OCI-LY7 (cell line): ENCODE measurements at regions not wholly inside any gene's neighbourhood (a gene's known extent, or its start where the extent isn't known, plus 50 kb on each side); places are given as distances from the start of the nearest gene placed in this dataset.

Experiments
- BruUV-seq: library from RNA; stranded (reverse); fragments of 400-500 nt; replicated peaks from 2 replicates; lab custom pipeline; 2021; lab: Mats Ljungman, UMichigan
- CTCF ChIA-PET: fragments of 300-600 bp; sonication (Branson Sonifier 250); formaldehyde crosslinking; loops from one replicate; lab custom pipeline; 2022; ENCODE audit warnings: antibody characterized with exemption; ENCODE audit not compliant: unreplicated experiment; lab: Charles Lee
- POLR2A ChIA-PET: fragments of 300-600 bp; sonication (Branson Sonifier 250); formaldehyde crosslinking; loops from one replicate; lab custom pipeline; 2022; ENCODE audit warnings: antibody characterized with exemption; lab: Charles Lee
- DNase-seq: peaks from one replicate; pipeline ENCODE4 v3.0.0-alpha.2; 2015; ENCODE audit warnings: low spot score
- H2AFZ ChIP-seq: fragments of 200-600 bp; sonication (generic), shearing (Covaris generic); 2 replicates; pipeline ENCODE4 v1.6.1; 2014; ENCODE audit warnings: mild to moderate bottlenecking, antibody characterized with exemption, low read length, moderate library complexity
- H3K27ac ChIP-seq: fragments of 200-600 bp; sonication (generic); 2 replicates; pipeline ENCODE4 v1.5.1; 2014; ENCODE audit warnings: mixed run types, low read depth, mild to moderate bottlenecking, moderate library complexity, low read length, inconsistent platforms; ENCODE audit not compliant: poor library complexity, severe bottlenecking
- H3K36me3 ChIP-seq: fragments of 200-600 bp; sonication (generic); 2 replicates; pipeline ENCODE4 v1.6.1; 2014; ENCODE audit warnings: mild to moderate bottlenecking, antibody characterized with exemption, low read length, moderate library complexity, mixed read lengths; ENCODE audit not compliant: insufficient read depth
- H3K4me1 ChIP-seq: fragments of 200-600 bp; sonication (generic); 2 replicates; pipeline ENCODE4 v1.5.1; 2014; ENCODE audit warnings: mild to moderate bottlenecking, low read length; ENCODE audit not compliant: insufficient read depth, poor library complexity, severe bottlenecking
- H3K4me2 ChIP-seq: fragments of 200-600 bp; sonication (generic); 2 replicates; pipeline ENCODE4 v1.6.1; 2014; ENCODE audit warnings: mild to moderate bottlenecking, low read length
- H3K4me3 ChIP-seq: fragments of 200-600 bp; sonication (generic); 2 replicates; pipeline ENCODE4 v1.5.1; 2014; ENCODE audit warnings: mild to moderate bottlenecking, low read depth, low read length; ENCODE audit not compliant: poor library complexity, severe bottlenecking
- H3K79me2 ChIP-seq: fragments of 200-600 bp; sonication (generic); 2 replicates; pipeline ENCODE4 v1.6.1; 2016; ENCODE audit warnings: low read depth, mild to moderate bottlenecking, low read length, moderate library complexity, mixed read lengths; ENCODE audit not compliant: insufficient read depth
- H3K9me2 ChIP-seq: fragments of 200-600 bp; sonication (generic); 2 replicates; pipeline ENCODE4 v1.6.1; 2016; ENCODE audit warnings: mild to moderate bottlenecking, low read length, mixed read lengths; ENCODE audit not compliant: insufficient read depth
- H3K9me3 ChIP-seq: fragments of 200-600 bp; sonication (generic); 2 replicates; pipeline ENCODE4 v1.6.1; 2014; ENCODE audit warnings: mild to moderate bottlenecking, mixed run types, low read length, mixed read lengths
- H4K20me1 ChIP-seq: fragments of 200-600 bp; sonication (generic); 2 replicates; pipeline ENCODE4 v1.6.1; 2014; ENCODE audit warnings: mild to moderate bottlenecking, antibody characterized with exemption, low read length, moderate library complexity, mixed read lengths; ENCODE audit not compliant: insufficient read depth
- EZH2phosphoT487 ChIP-seq: fragments of 200-600 bp; sonication (generic); IDR thresholded peaks from 2 replicates; pipeline ENCODE4 v1.6.1; 2018; ENCODE audit warnings: low read depth, borderline replicate concordance, mild to moderate bottlenecking, mixed run types, antibody characterized with exemption, low read length, moderate library complexity, mixed read lengths
- intact Hi-C: fragments of 100-400 bp; cut with micrococcal nuclease; formaldehyde crosslinking; loops from one replicate; pipeline ENCODE4 v1.10.0; 2022; ENCODE audit not compliant: unreplicated experiment
- TF ChIP-seq, protein P1 (sequence below): fragments of 200-600 bp; sonication (generic); conservative IDR thresholded peaks from 2 replicates; pipeline ENCODE4 v1.5.1; 2014; ENCODE audit warnings: mild to moderate bottlenecking, antibody characterized with exemption, low read length, moderate library complexity, mixed read lengths

DNA sequence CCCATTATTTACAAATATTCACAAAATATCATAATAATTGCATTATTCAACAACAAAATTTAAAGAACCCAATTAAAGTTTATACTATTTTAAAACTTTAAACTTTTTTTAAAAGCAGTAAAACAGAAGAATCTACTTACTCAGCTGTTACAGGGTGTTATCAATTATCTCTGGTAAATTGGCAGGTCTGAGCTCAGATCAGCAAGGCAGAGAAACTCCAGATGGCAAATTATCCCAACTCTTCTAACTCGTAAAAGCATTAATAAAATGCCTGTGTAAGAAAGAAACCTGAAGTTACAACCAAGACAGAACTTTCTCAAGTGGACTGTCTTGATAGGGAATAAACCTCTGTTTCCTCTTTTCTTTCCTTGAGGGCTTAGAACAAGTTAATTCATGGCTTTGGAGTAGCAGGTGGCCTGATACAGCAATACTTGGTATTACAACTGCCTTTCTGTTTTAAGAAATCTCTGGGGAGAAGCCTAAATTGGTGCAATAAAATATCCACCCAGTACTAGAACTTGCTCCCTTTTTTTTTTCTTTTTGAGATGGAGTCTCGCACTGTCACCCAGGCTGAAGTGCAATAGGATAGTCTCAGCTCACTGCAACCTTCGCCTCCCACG lies 275.3 kb upstream of the MKLN1 start:
- Histone ChIP-seq H3K9me3 (no peaks in the 10 kb centered on the region), H3K36me3 (peaks cover 21% of the 10 kb centered on the region), H4K20me1 (no peaks in the 10 kb centered on the region), H3K4me2 (no peak overlapping the region), H3K79me2 (peaks cover 29% of the 10 kb centered on the region), H3K27ac (no peak overlapping the region), H3K4me3 (no peak overlapping the region), H3K4me1 (peaks cover 21% of the 10 kb centered on the region), H3K9me2 (no peaks in the 10 kb centered on the region), H2AFZ (no peak overlapping the region)
- intact Hi-C loops: no loop called here
- TF ChIP-seq, protein P1, sequence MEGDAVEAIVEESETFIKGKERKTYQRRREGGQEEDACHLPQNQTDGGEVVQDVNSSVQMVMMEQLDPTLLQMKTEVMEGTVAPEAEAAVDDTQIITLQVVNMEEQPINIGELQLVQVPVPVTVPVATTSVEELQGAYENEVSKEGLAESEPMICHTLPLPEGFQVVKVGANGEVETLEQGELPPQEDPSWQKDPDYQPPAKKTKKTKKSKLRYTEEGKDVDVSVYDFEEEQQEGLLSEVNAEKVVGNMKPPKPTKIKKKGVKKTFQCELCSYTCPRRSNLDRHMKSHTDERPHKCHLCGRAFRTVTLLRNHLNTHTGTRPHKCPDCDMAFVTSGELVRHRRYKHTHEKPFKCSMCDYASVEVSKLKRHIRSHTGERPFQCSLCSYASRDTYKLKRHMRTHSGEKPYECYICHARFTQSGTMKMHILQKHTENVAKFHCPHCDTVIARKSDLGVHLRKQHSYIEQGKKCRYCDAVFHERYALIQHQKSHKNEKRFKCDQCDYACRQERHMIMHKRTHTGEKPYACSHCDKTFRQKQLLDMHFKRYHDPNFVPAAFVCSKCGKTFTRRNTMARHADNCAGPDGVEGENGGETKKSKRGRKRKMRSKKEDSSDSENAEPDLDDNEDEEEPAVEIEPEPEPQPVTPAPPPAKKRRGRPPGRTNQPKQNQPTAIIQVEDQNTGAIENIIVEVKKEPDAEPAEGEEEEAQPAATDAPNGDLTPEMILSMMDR: no peak
- no peak for TF ChIP-seq EZH2phosphoT487
- no TSS peak for BruUV-seq
- DNase-seq: no peak
- POLR2A ChIA-PET: interaction anchor here (1.1 kb wide), 1 partner anchor 9 kb away, joined by 4 read pairs; no protein-coding TSS in a partner anchor
- CTCF ChIA-PET: no interaction called here

DNA sequence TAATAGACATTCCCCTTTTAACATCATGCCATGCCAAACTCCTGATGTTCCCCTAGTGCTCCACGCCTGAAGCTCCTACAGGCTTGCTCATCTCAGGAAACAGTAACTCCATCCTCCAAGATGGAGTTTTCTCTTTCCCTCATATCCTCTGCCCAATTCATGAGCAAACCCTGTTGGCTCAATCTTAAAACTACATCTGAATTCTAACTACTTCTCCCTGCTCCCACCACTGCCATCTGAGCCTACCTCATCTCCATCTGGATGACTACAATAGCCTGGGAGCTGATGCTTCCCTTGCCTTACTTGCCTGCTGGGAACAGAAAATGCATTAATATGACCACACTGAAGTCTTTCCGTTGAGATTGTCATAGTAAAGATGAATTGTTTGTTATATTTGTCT lies 271.7 kb upstream of the MKLN1 start:
- peak overlapping the region; percentile 47 for H3K4me2 ChIP-seq
- peaks cover 38% of the 10 kb centered on the region for H3K79me2 ChIP-seq
- DNase-seq: no peak
- H2AFZ ChIP-seq: no peak overlapping the region
- no TSS peak for BruUV-seq
- ChIA-PET POLR2A (interaction anchor here (2.2 to 3.0 kb wide), 3 partner anchors 10 to 68 kb away, joined by 12 to 18 read pairs (median 15); no protein-coding TSS in a partner anchor), CTCF (no interaction called here)
- TF ChIP-seq, protein P1: no peak
- TF ChIP-seq EZH2phosphoT487: no peak
- H3K9me3 ChIP-seq: no peaks in the 10 kb centered on the region
- H3K9me2 ChIP-seq: no peaks in the 10 kb centered on the region
- peaks cover 31% of the 10 kb centered on the region for H3K4me1 ChIP-seq
- peaks cover 25% of the 10 kb centered on the region for H3K36me3 ChIP-seq
- intact Hi-C loops: no loop called here
- no peaks in the 10 kb centered on the region for H4K20me1 ChIP-seq
- no peak overlapping the region for H3K27ac ChIP-seq
- H3K4me3 ChIP-seq: no peak overlapping the region
